SK-N-SH (cell line): ENCODE measurements at regions not wholly inside any gene's neighbourhood (a gene's known extent, or its start where the extent isn't known, plus 50 kb on each side); places are given as distances from the start of the nearest gene placed in this dataset.

ENCODE experiments used
- CTCF ChIA-PET: fragments of 300-600, 350-600 bp; formaldehyde crosslinking; extraction: SDS; loops from one replicate; lab custom pipeline; 2021; lab: Yijun Ruan, JAX
- POLR2A ChIA-PET: fragments of 350-600 bp; sonication (Branson Sonifier 250); formaldehyde crosslinking; extraction: SDS; loops from one replicate; lab custom pipeline; 2020; ENCODE audit warnings: antibody characterized with exemption, inconsistent platforms; lab: Yijun Ruan, JAX
- DNase-seq: peaks from one replicate; pipeline ENCODE4 v3.0.0; 2012
- H2AFZ ChIP-seq: fragments of 200-600 bp; sonication (generic); 2 replicates; pipeline ENCODE4 v1.8.1; 2016; ENCODE audit warnings: antibody characterized with exemption, mild to moderate bottlenecking, low read depth
- H3F3A ChIP-seq: fragments of 200-600 bp; sonication (generic); replicated peaks from 2 replicates; pipeline ENCODE3; 2016; ENCODE audit warnings: antibody characterized with exemption, mild to moderate bottlenecking; ENCODE audit not compliant: insufficient read depth
- H3K27ac ChIP-seq, 2 experiments: fragments of 200-500 bp in 1 of 2; fragments of 200-600 bp in 1 of 2; sonication (Bioruptor generic) in 1 of 2; sonication (generic), shearing (Covaris generic) in 1 of 2; 2 replicates each; pipeline versions ENCODE4 v1.5.1 to v1.6.1; 2014 to 2016; ENCODE audit warnings: low read depth in 2 of 2, inconsistent platforms in 1 of 2, low read length in 1 of 2, mild to moderate bottlenecking in 1 of 2, mixed read lengths in 1 of 2
- H3K27me3 ChIP-seq: fragments of 200-600 bp; sonication (generic), shearing (Covaris generic); 2 replicates; pipeline ENCODE4 v1.6.1; 2016; ENCODE audit warnings: mixed run types; ENCODE audit not compliant: insufficient read depth
- H3K36me3 ChIP-seq, 2 experiments: fragments of 200-500 bp in 1 of 2; fragments of 200-600 bp in 1 of 2; sonication (Bioruptor generic) in 1 of 2; sonication (generic) in 1 of 2; replicated peaks in 1 of 2; 2 replicates each; pipeline versions ENCODE3 to v1.5.1; 2014 to 2016; ENCODE audit warnings: low read length in 1 of 2, mild to moderate bottlenecking in 1 of 2; ENCODE audit not compliant: insufficient read depth in 2 of 2, control insufficient read depth in 1 of 2
- H3K4me1 ChIP-seq, 2 experiments: fragments of 200-500 bp in 1 of 2; fragments of 200-600 bp in 1 of 2; sonication (Bioruptor generic) in 1 of 2; sonication (generic), shearing (Covaris generic) in 1 of 2; 2 replicates each; pipeline versions ENCODE4 v1.5.1 to v1.6.1; 2014 to 2016; ENCODE audit warnings: low read depth in 1 of 2, low read length in 1 of 2, mixed run types in 1 of 2; ENCODE audit not compliant: insufficient read depth in 2 of 2, control insufficient read depth in 1 of 2
- H3K4me2 ChIP-seq: fragments of 200-600 bp; sonication (generic), shearing (Covaris generic); 2 replicates; pipeline ENCODE4 v1.6.1; 2017; ENCODE audit warnings: mixed run types
- H3K4me3 ChIP-seq, 2 experiments: fragments of 200-500 bp in 1 of 2; fragments of 200-600 bp in 1 of 2; sonication (Bioruptor generic) in 1 of 2; sonication (generic), shearing (Covaris generic) in 1 of 2; 2 replicates each; pipeline versions ENCODE4 v1.5.1 to v1.8.1; 2014 to 2016; ENCODE audit warnings: low read depth in 2 of 2, inconsistent platforms in 1 of 2, low read length in 1 of 2, mild to moderate bottlenecking in 1 of 2, mixed read lengths in 1 of 2, moderate library complexity in 1 of 2
- H3K79me2 ChIP-seq: fragments of 200-600 bp; sonication (generic); 2 replicates; pipeline ENCODE4 v1.8.1; 2017; ENCODE audit warnings: mild to moderate bottlenecking; ENCODE audit not compliant: insufficient read depth
- H3K9ac ChIP-seq: fragments of 200-600 bp; sonication (generic); 2 replicates; pipeline ENCODE4 v1.6.1; 2017; ENCODE audit warnings: mixed run types
- H3K9me2 ChIP-seq: fragments of 200-600 bp; sonication (generic); 2 replicates; pipeline ENCODE4 v1.6.1; 2017; ENCODE audit warnings: mixed run types
- H3K9me3 ChIP-seq: fragments of 200-600 bp; sonication (generic); 2 replicates; pipeline ENCODE4 v1.6.1; 2017; ENCODE audit warnings: mixed run types, mild to moderate bottlenecking, moderate library complexity
- H4K20me1 ChIP-seq: fragments of 200-600 bp; sonication (generic); 2 replicates; pipeline ENCODE4 v1.6.1; 2017; ENCODE audit warnings: mild to moderate bottlenecking, mixed run types; ENCODE audit not compliant: insufficient read depth
- CHD2 ChIP-seq: fragments of 150-350 bp; IDR thresholded peaks from 2 replicates; pipeline ENCODE4 v1.6.1; 2018; ENCODE audit warnings: low read length; ENCODE audit not compliant: partially characterized antibody
- ELF1 ChIP-seq: IDR thresholded peaks from 2 replicates; pipeline ENCODE4 v1.4.0; 2012
- EP300 ChIP-seq, 2 experiments: IDR thresholded peaks; 2 replicates each; pipeline versions ENCODE4 v1.4.0 to v1.6.1; 2012; ENCODE audit warnings: borderline replicate concordance in 1 of 2, low read depth in 1 of 2, low read length in 1 of 2
- FOSL2 ChIP-seq: IDR thresholded peaks from 2 replicates; pipeline ENCODE4 v1.4.0; 2012; ENCODE audit warnings: low read depth, mild to moderate bottlenecking, moderate library complexity, borderline replicate concordance
- FOXM1 ChIP-seq: IDR thresholded peaks from 2 replicates; pipeline ENCODE4 v1.4.0; 2012; ENCODE audit warnings: low read depth, mild to moderate bottlenecking
- GABPA ChIP-seq: IDR thresholded peaks from 2 replicates; pipeline ENCODE4 v1.4.0; 2012; ENCODE audit warnings: low read depth, mild to moderate bottlenecking
- GATA2 ChIP-seq: sonication (generic); formaldehyde crosslinking; IDR thresholded peaks from 2 replicates; pipeline ENCODE4 v1.5.0; 2020; ENCODE audit warnings: mild to moderate bottlenecking, missing genetic modification reagents
- IRF3 ChIP-seq: fragments of 150-350 bp; IDR thresholded peaks from 2 replicates; pipeline ENCODE4 v1.6.1; 2016; ENCODE audit warnings: mild to moderate bottlenecking, low read depth, low read length
- MEF2A ChIP-seq: IDR thresholded peaks from 2 replicates; pipeline ENCODE4 v1.4.0; 2012; ENCODE audit warnings: low read depth, borderline replicate concordance
- MXI1 ChIP-seq: IDR thresholded peaks from 2 replicates; pipeline ENCODE4 v1.6.1; 2012; ENCODE audit warnings: mild to moderate bottlenecking, low read depth, low read length, improper control_type of control experiment
- NFIC ChIP-seq: IDR thresholded peaks from 2 replicates; pipeline ENCODE4 v1.4.0; 2012; ENCODE audit warnings: borderline replicate concordance
- PBX3 ChIP-seq: IDR thresholded peaks from 2 replicates; pipeline ENCODE4; 2012
- POLR2AphosphoS5 ChIP-seq: IDR thresholded peaks from 2 replicates; pipeline ENCODE4 v1.6.1; 2012; ENCODE audit warnings: low read depth, low read length
- RAD21 ChIP-seq: IDR thresholded peaks from 2 replicates; pipeline ENCODE4 v1.6.1; 2012; ENCODE audit warnings: mild to moderate bottlenecking, low read length
- SIN3A ChIP-seq: IDR thresholded peaks from 2 replicates; pipeline ENCODE4 v1.6.1; 2012; ENCODE audit warnings: low read depth, mild to moderate bottlenecking, low read length, moderate library complexity, borderline replicate concordance
- SMC3 ChIP-seq: IDR thresholded peaks from 2 replicates; pipeline ENCODE4 v1.6.1; 2012; ENCODE audit warnings: low read depth, low read length, improper control_type of control experiment
- TAF1 ChIP-seq: IDR thresholded peaks from 2 replicates; pipeline ENCODE4 v1.6.1; 2012; ENCODE audit warnings: low read depth, mild to moderate bottlenecking, low read length, moderate library complexity, borderline replicate concordance
- TCF12 ChIP-seq: IDR thresholded peaks from 2 replicates; pipeline ENCODE4 v1.4.0; 2012
- YY1 ChIP-seq: IDR thresholded peaks from 2 replicates; pipeline ENCODE4 v1.4.0; 2012; ENCODE audit warnings: low read depth, mild to moderate bottlenecking
- WGBS: methylation state at CpG from one replicate; pipeline ENCODE4 v1.1.6; 2017; ENCODE audit warnings: low lambda C conversion rate; 5-methylcytosine and 5-hydroxymethylcytosine counted together
- small RNA-seq, 7 experiments: library from RNA; depleted of rRNA; stranded (forward); fragments of <200 nt; gene quantifications; one replicate each; pipeline ENCODE3, GENCODE V24; 2012

DNA sequence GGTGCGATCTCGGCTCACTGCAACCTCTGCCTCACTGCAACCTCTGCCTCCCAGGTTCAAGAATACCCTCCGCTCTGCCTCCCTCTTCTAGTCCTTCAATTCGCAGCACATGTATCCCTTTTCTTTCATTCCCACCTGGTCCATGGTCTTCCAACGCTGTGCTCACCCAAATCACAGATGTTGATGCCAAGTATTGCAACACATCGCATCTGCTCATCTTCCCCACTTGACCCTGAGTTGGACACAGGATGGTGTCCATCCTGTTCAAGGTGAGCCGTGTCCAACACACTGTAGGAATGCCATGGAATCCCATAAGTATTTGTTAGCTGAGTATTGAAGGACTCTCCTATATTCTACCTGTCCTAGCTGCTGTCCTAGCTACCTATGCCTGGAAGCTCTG is 50.6 kb upstream of the ETV6 start:
- Histone ChIP-seq H3K9ac (no peak overlapping the region), H3K9me3 (no peaks in the 10 kb centered on the region), H3K9me2 (no peaks in the 10 kb centered on the region), H2AFZ (no peak overlapping the region), H3K27ac (no peak overlapping the region), H3K79me2 (no peaks in the 10 kb centered on the region)
- CTCF ChIA-PET: interaction anchor here (0.6 kb wide), 1 partner anchor 46 kb away, joined by 3 read pairs; no protein-coding TSS in a partner anchor
- TF ChIP-seq SIN3A (no peak), GABPA (no peak), MEF2A (no peak), POLR2AphosphoS5 (no peak), FOSL2 (no peak), IRF3 (no peak), NFIC (no peak), FOXM1 (no peak), ELF1 (no peak), GATA2 (CRISPR knock-in tag) (no peak), MXI1 (no peak), RAD21 (no peak), PBX3 (no peak), SMC3 (no peak), TAF1 (no peak), YY1 (no peak), TCF12 (no peak), EP300 (IDR thresholded peaks at IDR 0.05; ENCODE audit: borderline replicate concordance in 1 of 2, low read depth in 1 of 2, low read length in 1 of 2) (no peak), CHD2 (no peak)
- TF ChIP-seq, all 33 proteins: peak for 0
- no peaks in the 10 kb centered on the region for H3K36me3 ChIP-seq
- POLR2A ChIA-PET: no interaction called here
- H3K4me1 ChIP-seq: peaks cover 8 to 11% of the 10 kb centered on the region in 2 experiments; a peak in 3 of 4 replicates
- no peak overlapping the region for H3K4me3 ChIP-seq
- H3F3A ChIP-seq: no peaks in the 10 kb centered on the region
- WGBS: 85% methylated on average over 7 of the region's 7 CpGs
- H3K4me2 ChIP-seq: no peak overlapping the region
- no peaks in the 10 kb centered on the region for H3K27me3 ChIP-seq
- DNase-seq: no peak
- H4K20me1 ChIP-seq: no peaks in the 10 kb centered on the region

Small RNA genes lying in the stretch of these regions (small RNA-seq; reads per million reads assigned to genes)
- gene AC007450.3: 0 reads per million in 7 experiments
- gene HIGD1AP8: 0 to 4.5 (median 0) reads per million in 7 experiments
- 0 to 3.1 (median 0) reads per million in 7 experiments for gene RNU7-60P
